ENCODE measurements at regions not wholly inside any gene's neighbourhood (a gene's known extent, or its start where the extent isn't known, plus 50 kb on each side); places are given as distances from the start of the nearest gene placed in this dataset.
"Not testable (repeated sequence)": the region's sequence is repeated elsewhere in the genome, so short reads cannot be mapped to it uniquely, and the experiment has no call there.

DNA sequence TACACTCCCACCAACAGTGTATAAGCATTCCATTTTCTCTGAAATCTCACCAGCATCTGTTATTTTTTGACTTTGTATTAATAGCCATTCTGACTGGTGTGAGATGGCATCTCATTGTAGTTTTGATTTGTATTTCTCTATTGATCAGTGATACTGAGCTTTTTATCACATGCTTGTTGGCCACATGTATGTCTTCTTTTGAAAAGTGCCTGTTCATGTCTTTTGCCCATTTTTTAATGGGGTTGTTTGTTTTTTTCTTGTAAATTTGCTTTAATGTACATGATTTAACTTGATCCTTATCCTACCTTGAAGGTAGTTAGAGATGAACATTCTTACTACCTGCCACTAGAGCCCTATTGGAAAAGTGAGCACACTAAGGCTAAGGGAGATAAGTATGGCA, 151.2 kb upstream of the KIF2A start:
- H3K4me3 Mint-ChIP-seq = no peak overlapping the region
- H3K4me1 Mint-ChIP-seq = no peaks in the 10 kb centered on the region
- no peaks in the 10 kb centered on the region for H3K36me3 Mint-ChIP-seq (ENCODE audit: low read depth)
- ATAC-seq (no peak), DNase-seq (no peak)
- H3K27ac Mint-ChIP-seq = no peak overlapping the region
- H3K9me3 ChIP-seq (ENCODE audit: control insufficient read depth, low read length, poor library complexity, severe bottlenecking) = no peaks in the 10 kb centered on the region
- peaks cover 28% of the 10 kb centered on the region for H3K27me3 Mint-ChIP-seq

DNA sequence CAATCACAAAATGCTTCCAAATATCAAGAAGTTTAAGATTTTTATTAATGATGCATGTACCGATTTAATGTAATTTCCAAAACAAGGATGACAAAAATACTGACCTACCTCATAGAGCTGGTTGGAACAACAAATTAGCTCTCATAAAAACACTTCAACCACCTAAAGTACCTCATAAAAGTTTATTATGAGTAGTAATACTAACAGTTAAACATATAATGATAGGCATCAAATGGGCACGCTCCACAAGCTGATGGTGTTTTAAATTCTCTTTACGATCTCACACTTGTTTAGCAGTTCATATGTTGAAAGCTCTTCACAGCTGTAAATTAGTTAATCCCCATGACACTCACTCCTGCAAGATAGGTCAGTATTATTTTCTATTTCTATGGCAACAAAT, 150.0 kb upstream of the KIF2A start:
- Mint-ChIP-seq H3K27me3 (peaks cover 20% of the 10 kb centered on the region), H3K27ac (no peak overlapping the region)
- no peak for ATAC-seq

GRCh38 chr5:62167561-62168057, 138.4 kb upstream of the KIF2A start:
- ATAC-seq (no peak), DNase-seq (no peak)
- Mint-ChIP-seq H3K27ac (no peak overlapping the region), H3K36me3 (ENCODE audit: low read depth) (no peaks in the 10 kb centered on the region), H3K27me3 (peaks cover 39% of the 10 kb centered on the region), H3K4me3 (no peak overlapping the region), H3K4me1 (no peaks in the 10 kb centered on the region)
- peaks cover 2% of the 10 kb centered on the region for H3K9me3 ChIP-seq (ENCODE audit: control insufficient read depth, low read length, poor library complexity, severe bottlenecking)

More for the DNA sequence above, 150.0 kb upstream of the KIF2A start:
- no peaks in the 10 kb centered on the region for H3K9me3 ChIP-seq (ENCODE audit: control insufficient read depth, low read length, poor library complexity, severe bottlenecking)
- DNase-seq = no peak
- Mint-ChIP-seq H3K4me3 (no peak overlapping the region), H3K36me3 (ENCODE audit: low read depth) (no peaks in the 10 kb centered on the region), H3K4me1 (no peaks in the 10 kb centered on the region)

DNA sequence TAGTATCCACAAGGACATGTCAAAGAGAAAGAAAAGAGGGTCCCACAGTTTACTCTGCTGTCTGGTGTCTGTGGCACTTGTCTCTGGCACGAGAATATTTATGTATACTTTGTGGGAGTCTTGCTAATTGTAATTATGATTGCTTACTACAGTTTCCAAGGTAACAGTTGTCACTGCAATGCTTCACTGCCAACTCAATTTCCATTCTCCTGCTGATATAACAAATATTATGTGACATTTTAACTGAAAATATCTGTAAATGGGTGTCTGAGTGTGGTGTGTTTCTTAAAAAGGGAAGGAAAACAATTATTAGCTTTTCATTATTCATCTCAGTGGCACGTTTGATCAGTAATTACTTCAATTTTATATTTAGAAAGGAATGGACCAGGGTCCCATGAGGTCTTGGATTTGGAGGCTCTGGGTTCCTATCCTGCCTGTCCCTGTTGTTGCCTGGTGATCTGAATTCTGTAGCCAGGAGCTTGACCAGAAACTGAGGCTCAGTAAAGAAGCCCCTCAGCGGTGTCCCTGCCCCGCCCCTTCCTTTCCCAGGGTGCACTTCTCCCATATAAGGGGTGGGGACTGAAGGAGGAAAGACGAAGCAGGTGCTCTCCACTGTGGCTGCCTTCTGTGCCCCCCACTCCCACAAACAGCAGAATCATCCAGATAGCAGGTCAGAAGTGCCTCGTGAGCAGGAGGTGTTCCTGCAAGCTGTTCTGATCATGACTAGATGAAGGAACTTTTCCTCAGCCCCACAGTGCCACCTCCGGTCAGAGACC, 137.3 kb upstream of the KIF2A start:
- ATAC-seq (no peak), DNase-seq (no peak)
- no peak overlapping the region for H3K27ac Mint-ChIP-seq
- peaks cover 2% of the 10 kb centered on the region for H3K9me3 ChIP-seq (ENCODE audit: control insufficient read depth, low read length, poor library complexity, severe bottlenecking)
- no peaks in the 10 kb centered on the region for H3K4me1 Mint-ChIP-seq
- H3K27me3 Mint-ChIP-seq = peaks cover 39% of the 10 kb centered on the region
- H3K36me3 Mint-ChIP-seq (ENCODE audit: low read depth) = no peaks in the 10 kb centered on the region
- H3K4me3 Mint-ChIP-seq = no peak overlapping the region

DNA sequence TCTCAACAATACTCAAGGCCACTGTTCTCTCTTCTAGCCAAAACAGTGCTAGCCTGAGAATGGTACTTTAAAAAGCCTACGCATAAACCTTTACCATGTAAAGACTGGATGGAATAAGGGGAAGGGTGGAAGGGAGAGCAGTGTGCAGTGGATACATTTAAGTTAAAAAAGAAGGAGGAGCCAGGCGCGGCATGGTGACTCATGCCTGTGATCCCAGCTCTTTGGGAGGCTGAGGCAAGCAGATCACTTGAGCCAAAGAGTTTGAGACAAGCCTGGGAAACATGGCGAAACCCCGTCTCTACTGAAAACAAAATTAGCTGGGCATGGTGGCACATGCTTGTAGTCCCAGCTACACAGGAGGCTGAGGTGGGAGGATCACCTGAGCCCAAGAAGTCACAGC, 127.7 kb upstream of the KIF2A start:
- H3K9me3 ChIP-seq (ENCODE audit: control insufficient read depth, low read length, poor library complexity, severe bottlenecking) = no peaks in the 10 kb centered on the region
- H3K36me3 Mint-ChIP-seq (ENCODE audit: low read depth) = no peaks in the 10 kb centered on the region
- H3K4me3 Mint-ChIP-seq = no peak overlapping the region
- H3K4me1 Mint-ChIP-seq = no peaks in the 10 kb centered on the region
- DNase-seq (no peak), ATAC-seq (no peak)
- peaks cover 69% of the 10 kb centered on the region for H3K27me3 Mint-ChIP-seq
- H3K27ac Mint-ChIP-seq = no peak overlapping the region

GRCh38 chr5:62182802-62183201, 123.2 kb upstream of the KIF2A start:
- DNase-seq (no peak), ATAC-seq (no peak)
- Mint-ChIP-seq H3K4me3 (no peak overlapping the region), H3K36me3 (ENCODE audit: low read depth) (no peaks in the 10 kb centered on the region), H3K4me1 (no peaks in the 10 kb centered on the region), H3K27ac (no peak overlapping the region), H3K27me3 (peaks cover 51% of the 10 kb centered on the region)
- H3K9me3 ChIP-seq (ENCODE audit: control insufficient read depth, low read length, poor library complexity, severe bottlenecking) = no peaks in the 10 kb centered on the region

GRCh38 chr5:62183727-62184126, 122.3 kb upstream of the KIF2A start:
- Mint-ChIP-seq H3K4me3 (no peak overlapping the region), H3K36me3 (ENCODE audit: low read depth) (no peaks in the 10 kb centered on the region), H3K4me1 (no peaks in the 10 kb centered on the region), H3K27me3 (peaks cover 42% of the 10 kb centered on the region), H3K27ac (no peak overlapping the region)
- no peaks in the 10 kb centered on the region for H3K9me3 ChIP-seq (ENCODE audit: control insufficient read depth, low read length, poor library complexity, severe bottlenecking)
- ATAC-seq (no peak), DNase-seq (no peak)

DNA sequence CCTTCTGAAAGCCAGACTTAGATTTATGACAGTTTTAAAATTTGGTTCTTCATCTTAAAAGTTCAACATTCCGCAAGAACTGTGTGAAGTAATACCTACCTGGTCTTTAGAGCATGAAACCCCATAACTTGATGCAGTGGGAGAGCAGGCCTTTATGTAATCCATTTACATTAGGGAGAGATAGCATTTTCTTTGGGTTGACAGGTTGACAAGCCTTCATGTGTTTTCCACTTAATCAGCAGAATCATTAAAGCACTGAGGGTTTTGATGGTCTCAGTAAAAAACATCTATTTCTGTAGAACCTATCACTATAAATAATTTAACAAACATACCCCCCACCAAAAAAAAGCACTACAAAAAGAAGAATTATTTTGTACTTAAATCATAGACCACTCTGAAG, 121.6 kb upstream of the KIF2A start:
- H3K36me3 Mint-ChIP-seq (ENCODE audit: low read depth) = no peaks in the 10 kb centered on the region
- H3K4me1 Mint-ChIP-seq = no peaks in the 10 kb centered on the region
- peaks cover 38% of the 10 kb centered on the region for H3K27me3 Mint-ChIP-seq
- H3K9me3 ChIP-seq (ENCODE audit: control insufficient read depth, low read length, poor library complexity, severe bottlenecking) = no peaks in the 10 kb centered on the region
- DNase-seq (no peak), ATAC-seq (no peak)
- H3K27ac Mint-ChIP-seq = no peak overlapping the region
- no peak overlapping the region for H3K4me3 Mint-ChIP-seq

DNA sequence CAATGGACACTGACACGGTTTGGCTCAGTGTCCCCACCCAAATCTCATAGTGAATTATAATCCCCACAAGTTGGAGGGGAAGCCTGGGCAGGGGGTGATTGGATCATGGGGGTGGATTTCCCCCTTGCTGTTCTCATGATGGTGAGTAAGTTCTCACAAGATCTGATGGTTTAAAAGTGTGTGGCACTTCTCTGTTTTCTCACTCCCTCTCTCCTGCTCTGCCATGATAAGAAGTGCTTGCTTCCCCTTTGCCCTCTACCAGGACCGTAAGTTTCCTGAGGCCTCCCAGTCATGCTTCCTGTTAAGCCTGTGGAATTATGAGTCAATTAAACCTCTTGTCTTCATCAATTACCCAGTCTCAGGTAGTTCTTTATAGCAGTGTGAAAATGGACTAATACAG, 115.8 kb upstream of the KIF2A start:
- Mint-ChIP-seq H3K36me3 (ENCODE audit: low read depth) (no peaks in the 10 kb centered on the region), H3K4me3 (no peak overlapping the region), H3K4me1 (no peaks in the 10 kb centered on the region), H3K27me3 (peaks cover 10% of the 10 kb centered on the region), H3K27ac (no peak overlapping the region)
- no peak for DNase-seq
- no peak for ATAC-seq
- no peaks in the 10 kb centered on the region for H3K9me3 ChIP-seq (ENCODE audit: control insufficient read depth, low read length, poor library complexity, severe bottlenecking)

DNA sequence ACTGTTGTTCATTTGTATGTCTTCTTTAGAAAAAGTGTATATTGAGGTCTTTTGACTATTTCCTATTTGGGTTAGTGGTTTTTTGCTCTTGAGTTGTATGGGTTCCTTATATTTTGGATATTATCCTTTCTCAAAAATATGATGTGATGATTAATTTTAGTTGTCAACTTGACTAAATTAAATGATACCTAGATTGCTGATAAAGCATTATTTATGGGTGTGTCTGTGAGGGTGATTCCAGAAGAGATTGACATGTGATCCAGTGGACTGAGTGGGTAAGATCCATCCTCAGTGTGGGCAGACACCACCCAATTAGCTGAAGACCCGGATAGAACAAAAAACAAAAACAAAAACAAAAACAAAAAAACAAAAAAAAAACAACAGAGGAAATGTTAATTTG, 115.1 kb upstream of the KIF2A start:
- Mint-ChIP-seq H3K4me1 (no peaks in the 10 kb centered on the region), H3K27ac (no peak overlapping the region), H3K36me3 (ENCODE audit: low read depth) (no peaks in the 10 kb centered on the region), H3K4me3 (no peak overlapping the region), H3K27me3 (peaks cover 5% of the 10 kb centered on the region)
- DNase-seq = no peak
- ATAC-seq = no peak
- no peaks in the 10 kb centered on the region for H3K9me3 ChIP-seq (ENCODE audit: control insufficient read depth, low read length, poor library complexity, severe bottlenecking)

GRCh38 chr5:62192958-62193357, 113.0 kb upstream of the KIF2A start:
- DNase-seq (no peak), ATAC-seq (no peak)
- Mint-ChIP-seq H3K27ac (no peak overlapping the region), H3K36me3 (ENCODE audit: low read depth) (no peaks in the 10 kb centered on the region), H3K4me3 (no peak overlapping the region), H3K4me1 (no peaks in the 10 kb centered on the region), H3K27me3 (peaks cover 14% of the 10 kb centered on the region)
- H3K9me3 ChIP-seq (ENCODE audit: control insufficient read depth, low read length, poor library complexity, severe bottlenecking) = no peaks in the 10 kb centered on the region

GRCh38 chr5:62196532-62196931, 109.5 kb upstream of the KIF2A start:
- not testable (repeated sequence) for H3K9me3 ChIP-seq (ENCODE audit: control insufficient read depth, low read length, poor library complexity, severe bottlenecking); ATAC-seq; DNase-seq; H3K27ac Mint-ChIP-seq; H3K36me3 Mint-ChIP-seq (ENCODE audit: low read depth); H3K4me3 Mint-ChIP-seq; H3K4me1 Mint-ChIP-seq
- H3K27me3 Mint-ChIP-seq = peaks cover 25% of the 10 kb centered on the region

GRCh38 chr5:62197697-62198096, 108.3 kb upstream of the KIF2A start:
- DNase-seq (no peak), ATAC-seq (no peak)
- H3K27ac Mint-ChIP-seq = no peak overlapping the region
- no peaks in the 10 kb centered on the region for H3K36me3 Mint-ChIP-seq (ENCODE audit: low read depth)
- H3K9me3 ChIP-seq (ENCODE audit: control insufficient read depth, low read length, poor library complexity, severe bottlenecking) = no peaks in the 10 kb centered on the region
- no peak overlapping the region for H3K4me3 Mint-ChIP-seq
- H3K4me1 Mint-ChIP-seq = peaks cover 5% of the 10 kb centered on the region
- peaks cover 30% of the 10 kb centered on the region for H3K27me3 Mint-ChIP-seq

DNA sequence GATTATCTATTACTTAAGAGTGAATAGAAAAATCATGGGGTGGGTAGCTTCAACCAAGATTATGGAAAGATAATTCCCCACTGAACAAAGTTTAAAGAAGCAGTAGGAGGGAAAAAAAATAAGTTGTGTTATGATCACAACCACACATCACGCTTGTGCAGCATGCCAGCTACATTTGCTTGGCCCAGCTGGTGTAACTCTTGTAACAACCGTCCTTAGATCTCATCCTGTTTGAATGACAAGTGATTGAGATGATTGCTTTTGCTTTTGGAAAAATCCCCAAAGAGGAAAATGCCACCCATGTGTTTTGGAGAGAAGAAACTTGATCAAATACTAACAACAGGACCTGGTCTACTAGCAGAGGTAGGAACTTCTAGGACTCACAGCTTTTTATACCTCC, 107.6 kb upstream of the KIF2A start:
- H3K27me3 Mint-ChIP-seq = peaks cover 35% of the 10 kb centered on the region
- no peak for ATAC-seq
- no peaks in the 10 kb centered on the region for H3K36me3 Mint-ChIP-seq (ENCODE audit: low read depth)
- H3K4me3 Mint-ChIP-seq = no peak overlapping the region
- no peaks in the 10 kb centered on the region for H3K9me3 ChIP-seq (ENCODE audit: control insufficient read depth, low read length, poor library complexity, severe bottlenecking)
- H3K4me1 Mint-ChIP-seq = peaks cover 5% of the 10 kb centered on the region
- no peak for DNase-seq
- no peak overlapping the region for H3K27ac Mint-ChIP-seq

All from T-helper 17 cell (primary cell).